ENCODE measurements at regions not wholly inside any gene's neighbourhood (a gene's known extent, or its start where the extent isn't known, plus 50 kb on each side); places are given as distances from the start of the nearest gene placed in this dataset.
A peak's percentile ranks its signal among the peaks of the same experiment; 100 is the strongest.

DNA sequence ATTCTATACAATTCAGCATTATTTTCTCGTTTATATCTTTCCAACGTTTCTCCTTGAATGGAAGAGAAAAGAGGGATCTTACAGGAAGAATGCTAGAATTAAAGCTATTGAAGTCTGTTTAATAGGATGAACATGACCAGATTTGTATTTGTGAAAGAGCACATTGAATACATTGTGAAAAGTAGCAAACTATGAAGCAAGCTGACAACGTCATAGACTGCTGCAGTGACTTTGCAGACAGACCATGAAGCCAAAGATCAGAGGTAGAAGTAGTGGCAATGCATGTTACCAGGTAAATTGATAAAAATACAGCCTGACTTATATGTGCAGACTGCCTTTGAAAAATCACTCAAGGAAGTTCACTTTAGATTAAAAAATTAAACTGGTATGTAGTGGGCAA, 146.1 kb downstream of the RASSF9 start:
- no peak for DNase-seq

DNA sequence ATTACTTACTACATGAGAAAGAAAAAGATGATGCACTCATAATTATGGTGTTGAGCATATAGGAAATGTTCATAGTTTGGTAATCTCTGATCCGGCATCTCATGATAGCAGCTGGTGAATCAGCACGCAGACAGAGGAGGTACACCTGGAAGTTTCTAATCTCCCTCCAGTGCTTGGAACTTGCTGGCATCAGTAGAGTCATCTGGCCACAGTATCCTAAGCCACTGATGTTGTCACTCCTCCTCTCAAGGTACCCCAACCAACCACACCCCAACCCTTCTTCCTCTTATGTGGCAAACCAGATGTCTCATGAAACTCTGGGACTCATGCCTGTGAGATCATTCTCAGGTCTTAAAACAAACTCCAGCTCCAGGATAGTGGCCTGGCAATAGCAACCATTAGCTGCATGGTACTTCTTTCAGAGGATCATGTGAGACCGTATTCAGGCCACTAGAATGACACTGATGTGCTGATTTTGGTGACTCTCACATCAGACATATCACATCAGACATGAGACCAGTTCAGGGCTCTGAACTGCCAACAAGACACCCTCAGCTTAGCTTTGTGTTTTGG, 143.0 kb downstream of the RASSF9 start:
- DNase-seq = no peak

DNA sequence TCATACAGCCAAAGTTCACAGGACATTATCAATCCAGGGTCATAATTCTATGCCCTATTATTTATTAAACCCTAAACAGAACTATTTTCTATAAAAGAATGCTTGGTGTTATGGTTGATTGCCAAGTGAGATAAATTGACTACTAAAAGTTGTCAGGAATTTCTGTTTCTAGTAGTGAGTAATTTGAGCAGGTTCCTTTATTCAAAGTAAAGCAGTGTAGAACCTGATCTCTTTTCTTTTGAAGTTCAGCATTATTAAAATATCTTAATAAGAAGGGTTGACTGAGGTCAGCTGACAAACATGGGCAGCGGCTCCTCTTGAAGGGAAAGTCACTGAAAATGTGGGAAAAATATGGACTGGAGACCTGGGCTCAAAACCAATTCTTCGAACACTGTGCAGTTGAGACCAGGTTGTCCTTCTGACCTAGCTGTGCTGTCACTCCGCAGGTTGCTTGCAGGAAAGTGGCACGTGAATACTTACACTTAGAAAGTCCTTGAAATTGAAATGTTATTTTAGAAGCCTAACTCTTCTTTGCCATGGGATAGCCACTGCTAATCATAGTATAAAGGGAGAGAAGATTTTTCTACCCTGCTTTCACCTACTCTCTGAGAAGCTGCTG, 141.0 kb downstream of the RASSF9 start:
- DNase-seq = peak; percentile 2

DNA sequence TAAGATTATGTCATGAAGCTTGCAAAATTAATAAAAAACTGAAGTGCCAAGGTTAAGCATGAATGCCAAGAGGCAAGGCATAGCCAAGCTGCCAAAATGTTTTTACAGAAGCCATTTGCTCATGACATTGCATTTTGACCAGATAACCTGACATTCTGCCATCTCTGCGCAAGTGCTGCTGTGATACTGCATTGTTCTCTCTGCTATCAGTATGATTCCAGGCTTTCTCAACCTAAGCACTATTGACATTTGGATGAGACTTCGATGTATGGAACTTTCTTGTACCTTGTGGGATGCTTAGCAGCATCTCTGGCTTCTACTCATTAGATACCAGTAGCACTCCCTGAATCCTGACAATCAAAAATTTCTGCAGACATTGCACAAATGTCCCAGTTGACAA, 139.2 kb downstream of the RASSF9 start:
- DNase-seq = peak; percentile 3

DNA sequence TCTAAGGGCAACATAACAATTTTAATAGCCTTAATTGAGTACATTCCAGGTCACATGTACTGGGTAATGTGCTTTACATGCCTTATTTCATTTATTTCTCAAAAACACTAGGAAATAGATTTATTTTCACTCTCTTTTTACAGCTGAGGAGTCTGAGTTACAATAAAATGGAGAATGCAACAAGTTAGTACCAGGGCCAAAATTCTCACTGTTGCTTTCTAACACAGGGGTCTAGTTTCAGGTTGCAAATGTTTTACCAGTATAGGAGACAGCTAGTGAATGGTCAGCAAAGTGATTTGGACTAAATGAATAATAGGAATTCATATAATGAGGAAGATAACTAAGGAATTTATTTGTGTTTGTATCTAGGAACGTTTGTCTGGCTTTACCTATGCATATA, 137.3 kb downstream of the RASSF9 start:
- DNase-seq = no peak

DNA sequence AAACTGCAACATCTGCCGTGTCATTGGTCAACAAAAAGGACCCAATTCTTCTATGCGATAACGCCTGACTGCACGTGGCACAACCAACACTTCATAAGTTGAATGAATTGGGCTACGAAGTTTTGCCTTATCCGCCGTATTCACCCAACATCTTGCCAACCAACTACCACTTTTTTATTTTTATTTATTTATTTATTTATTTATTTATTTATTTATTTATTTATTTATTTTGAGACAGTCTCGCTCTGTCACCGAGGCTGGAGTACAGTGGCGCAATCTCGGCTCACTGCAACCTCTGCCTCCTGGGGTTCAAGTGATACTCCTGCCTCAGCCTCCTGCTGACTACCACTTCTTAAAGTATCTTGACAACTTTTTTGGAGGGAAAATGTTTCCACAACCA, 127.4 kb downstream of the RASSF9 start:
- DNase-seq = no peak

DNA sequence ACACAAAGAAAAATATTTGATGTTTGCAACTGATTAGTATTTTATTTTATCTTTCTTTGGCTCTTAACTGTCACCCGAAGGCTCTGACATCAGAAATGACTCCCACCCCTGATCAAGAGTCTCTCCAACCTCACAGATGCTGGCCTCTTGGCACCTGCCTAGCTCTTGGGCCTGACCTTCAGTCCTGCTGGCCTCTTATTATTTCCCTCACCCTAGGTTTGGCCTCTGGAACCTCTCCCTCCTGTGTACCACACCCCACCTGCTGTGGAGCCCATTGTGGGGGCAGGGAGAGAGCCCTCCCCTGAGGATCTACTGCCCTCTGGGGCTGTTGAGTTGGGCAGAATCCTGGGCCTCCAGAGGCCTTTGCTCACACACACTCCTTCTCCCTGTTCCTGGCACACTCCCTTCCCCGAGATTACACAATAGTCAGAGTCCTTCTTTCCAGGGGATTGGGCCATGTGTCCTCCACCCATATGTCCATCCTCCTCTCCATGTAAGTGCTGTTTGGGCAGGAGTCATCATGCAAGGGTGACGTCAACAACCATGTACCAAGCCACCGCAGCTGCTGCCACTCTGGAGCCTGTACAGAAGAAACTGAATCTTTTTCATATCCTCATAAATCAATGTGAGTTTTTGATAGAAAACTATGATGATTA, 124.3 kb downstream of the RASSF9 start:
- no peak for DNase-seq

DNA sequence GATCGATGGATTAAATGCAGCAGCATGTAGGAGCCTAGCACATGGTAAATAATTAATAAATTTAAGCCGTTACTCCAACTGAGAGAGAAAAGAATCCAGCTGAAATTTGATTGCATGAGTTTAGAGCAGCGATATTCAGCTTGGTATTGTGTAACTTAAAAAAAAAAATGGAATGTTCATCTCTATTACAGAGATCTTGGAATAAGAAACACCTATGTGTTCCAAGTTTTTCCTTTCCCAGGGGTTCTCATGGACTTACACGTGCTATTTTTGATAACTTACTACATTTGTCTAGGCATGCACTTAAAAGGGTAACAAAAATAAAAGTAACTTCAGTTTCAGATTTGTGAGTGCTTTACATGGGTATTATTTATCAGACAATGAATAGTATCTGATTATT, 122.8 kb downstream of the RASSF9 start:
- DNase-seq = no peak

DNA sequence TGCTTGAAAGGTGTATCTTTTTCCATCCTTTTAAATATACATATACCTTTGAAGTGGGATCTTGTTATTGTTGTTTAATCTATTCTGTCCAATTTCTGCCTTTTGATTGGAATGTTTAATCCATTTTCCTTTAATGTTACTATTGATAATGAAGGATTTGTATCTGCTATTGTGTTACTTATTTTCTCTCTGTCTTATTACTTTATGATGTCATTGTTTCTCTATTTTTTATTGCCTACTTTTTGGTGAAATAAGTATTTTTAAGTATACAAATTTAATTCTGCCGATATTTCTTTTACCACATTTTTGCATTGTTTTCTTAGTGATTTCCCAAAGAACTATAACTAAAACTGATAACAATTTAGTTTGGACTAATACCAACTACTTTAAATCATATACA, 121.8 kb downstream of the RASSF9 start:
- DNase-seq = no peak

DNA sequence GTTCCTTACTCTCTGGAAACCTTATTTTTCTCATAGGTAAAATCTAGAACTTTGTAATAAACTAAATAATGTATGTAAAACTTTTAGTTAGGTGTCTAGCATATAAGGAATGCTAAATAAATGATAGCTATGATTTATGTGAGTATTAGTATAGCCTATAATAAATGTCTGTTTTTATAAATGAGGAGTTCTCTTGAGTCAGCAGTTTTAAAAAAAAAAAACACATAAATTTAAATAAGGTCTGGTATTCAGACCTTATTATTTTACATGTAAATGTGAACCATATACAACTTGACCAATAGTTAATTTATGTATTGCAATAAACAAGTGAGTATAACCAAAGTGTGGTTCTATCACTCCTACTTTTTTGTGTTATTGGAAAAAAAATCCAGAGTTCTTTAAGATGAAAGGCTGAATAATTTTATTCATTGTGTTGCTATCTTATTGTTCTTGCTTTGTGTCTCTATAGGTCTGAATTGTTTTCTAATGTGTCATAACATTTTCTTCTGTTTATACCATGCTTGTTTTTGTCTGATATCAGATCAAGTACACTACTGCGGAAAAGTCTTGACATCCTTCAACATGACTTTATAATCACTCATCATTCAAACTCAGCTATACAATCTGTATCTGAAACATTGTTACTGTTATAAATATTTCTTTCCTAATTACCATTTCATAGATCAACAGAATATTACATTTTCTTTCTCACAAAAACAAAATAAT, 115.7 kb downstream of the RASSF9 start:
- DNase-seq = no peak

DNA sequence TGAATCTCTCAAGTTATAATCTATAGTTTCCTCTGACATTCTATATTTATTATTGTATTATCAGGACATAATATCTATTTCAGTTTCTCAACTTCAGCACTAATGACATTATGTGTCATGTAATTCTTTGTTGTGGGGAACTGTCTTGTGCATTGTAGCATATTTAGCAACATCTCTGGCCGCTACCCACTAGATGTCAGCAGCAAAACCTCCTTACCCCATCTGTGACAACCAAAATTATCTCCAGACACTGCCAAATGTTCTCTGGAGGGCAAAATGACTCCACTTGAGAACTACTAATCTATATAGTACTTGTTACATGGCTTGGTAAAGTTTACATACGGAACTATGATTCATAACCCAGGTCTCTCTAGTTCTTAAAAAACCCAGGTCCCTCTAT, 110.2 kb downstream of the RASSF9 start:
- DNase-seq = peak; percentile 6

DNA sequence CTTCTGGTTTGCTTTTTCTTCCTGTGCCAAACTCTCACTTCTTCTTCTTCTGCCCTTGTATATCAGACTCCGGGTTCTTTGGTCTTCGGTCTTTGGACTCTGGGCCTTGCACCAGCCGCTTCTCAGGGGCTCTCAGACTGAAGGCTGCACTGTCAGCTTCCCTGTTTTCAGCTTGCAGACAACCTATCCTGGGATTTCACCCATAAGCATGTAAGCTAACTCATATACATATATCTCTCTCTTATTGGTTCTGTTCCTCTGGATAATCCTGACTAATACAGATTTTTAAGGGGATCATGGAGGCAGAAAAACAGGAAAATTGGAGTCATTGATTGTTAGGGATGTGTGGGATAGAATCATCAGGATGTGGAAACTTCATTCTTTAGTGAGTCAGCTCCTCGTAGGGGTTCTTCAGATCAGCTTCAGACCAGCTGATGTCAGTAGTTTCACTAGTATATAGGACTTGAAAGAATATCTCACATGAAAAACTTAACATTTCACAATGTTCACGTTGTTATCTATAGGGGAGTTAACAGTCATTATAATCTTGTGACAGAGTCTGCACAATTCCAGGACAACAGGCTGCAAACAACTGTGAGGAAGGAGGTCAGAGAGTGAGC, 102.9 kb downstream of the RASSF9 start:
- DNase-seq = no peak

DNA sequence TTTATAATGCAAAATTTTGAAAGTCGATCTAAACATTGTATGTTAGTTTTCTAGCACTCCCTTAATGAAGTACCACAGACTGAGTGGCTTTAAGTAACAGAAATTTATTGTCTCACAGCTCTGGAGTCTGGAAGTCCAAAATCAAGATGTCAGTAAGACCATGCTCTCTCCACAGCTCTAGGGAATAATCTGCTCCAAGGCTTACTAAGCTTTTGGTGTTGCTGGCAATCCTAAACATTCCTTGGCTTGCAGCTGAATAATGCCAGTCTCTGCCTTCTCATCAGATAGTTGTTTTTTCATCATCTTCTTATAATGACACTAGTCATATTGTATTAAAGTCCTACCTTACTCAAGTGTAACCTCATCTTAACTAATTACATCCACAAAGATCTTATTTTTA, 102.2 kb downstream of the RASSF9 start:
- no peak for DNase-seq

DNA sequence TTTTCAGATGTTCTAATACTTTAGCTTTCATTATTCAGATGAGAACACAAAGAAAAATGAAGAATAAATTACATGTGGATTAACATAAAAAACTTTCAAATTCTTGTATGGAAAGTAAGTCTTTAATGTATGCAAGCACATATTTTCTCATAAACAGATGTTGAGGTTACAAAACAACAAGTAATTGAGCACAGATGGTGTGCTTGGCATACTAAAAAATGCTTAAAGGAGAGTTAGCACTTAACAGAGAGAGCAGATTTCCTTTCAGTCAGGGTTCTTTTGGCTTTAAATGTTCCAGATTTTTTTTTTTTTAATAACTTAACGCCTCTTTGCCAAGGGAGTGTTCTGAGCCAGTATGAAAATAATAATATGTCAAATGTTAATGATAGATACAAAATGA, 96.0 kb downstream of the RASSF9 start:
- DNase-seq = no peak

DNA sequence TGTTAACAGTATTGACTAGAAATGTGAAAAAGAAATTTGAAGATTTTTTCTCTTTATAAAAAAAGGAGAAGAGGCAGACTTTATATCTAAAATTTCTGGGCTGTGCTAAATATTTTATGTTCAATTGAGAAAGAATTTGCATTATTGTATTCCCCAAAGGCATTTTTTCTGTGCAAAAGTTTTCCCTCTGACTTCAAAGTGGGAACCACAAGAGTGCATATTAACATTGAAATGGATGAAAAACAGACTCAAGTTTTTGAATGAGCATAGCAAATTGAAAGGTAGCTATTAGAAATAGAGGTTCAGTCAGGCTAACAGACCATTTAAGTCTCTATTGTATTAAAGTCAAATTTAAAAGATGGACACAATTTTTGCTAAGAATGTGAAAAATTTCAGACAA, 95.2 kb downstream of the RASSF9 start:
- DNase-seq = no peak

DNA sequence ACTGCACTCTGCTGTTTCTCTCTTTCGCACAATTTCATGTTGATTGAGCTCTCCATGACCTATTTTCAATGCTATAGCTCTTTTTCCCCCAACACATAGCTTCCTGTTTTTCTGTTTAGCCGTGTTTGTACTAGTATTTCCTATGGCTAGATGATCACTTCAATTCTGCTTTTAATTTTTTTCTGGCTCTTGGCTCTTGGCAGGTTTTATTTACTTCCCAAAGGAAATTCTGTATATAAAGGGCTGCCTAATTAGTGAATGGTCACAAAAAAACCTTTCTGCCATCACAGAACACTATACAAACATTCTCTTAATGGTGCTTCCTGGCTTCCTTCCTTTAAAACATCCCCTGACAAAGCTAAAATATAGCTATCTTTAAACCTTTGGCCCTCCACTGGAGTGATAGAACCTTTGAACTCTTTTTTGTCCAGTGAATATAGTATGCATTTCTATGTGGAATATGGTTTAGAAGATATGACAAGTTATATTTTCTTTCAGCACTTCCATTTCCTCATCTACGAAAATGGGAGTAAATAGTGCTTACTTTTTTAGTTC, 88.2 kb downstream of the RASSF9 start:
- peak; percentile 1 for DNase-seq
